GM21360 (cell line): ENCODE measurements at regions not wholly inside any gene's neighbourhood (a gene's known extent, or its start where the extent isn't known, plus 50 kb on each side); places are given as distances from the start of the nearest gene placed in this dataset.

Source experiments
- ATAC-seq: cut with Tn5 transposase; IDR thresholded peaks from one replicate; pipeline ENCODE4 v1.9.1; 2021; ENCODE audit warnings: mild to moderate bottlenecking, moderate library complexity; ENCODE audit not compliant: unreplicated experiment

DNA sequence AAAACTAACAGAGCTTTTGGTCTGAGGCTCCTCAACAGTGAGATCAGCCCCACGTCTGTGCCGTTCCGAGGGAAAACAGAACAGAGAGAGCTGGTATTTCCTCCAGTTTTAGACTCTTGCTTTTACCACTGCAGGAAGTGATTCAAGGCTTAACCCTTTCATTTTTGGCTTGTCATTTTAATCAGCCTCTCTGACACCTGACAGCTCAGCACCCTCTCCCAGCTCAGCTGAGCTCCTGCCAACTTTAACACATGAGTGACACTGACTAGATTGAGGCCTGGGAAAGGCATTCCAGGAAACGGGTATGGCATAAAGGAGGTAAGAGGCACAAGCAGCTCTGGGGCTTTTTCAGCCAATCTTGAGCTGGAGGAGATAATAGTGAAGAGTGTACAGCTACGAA is 239.4 kb upstream of the SKOR2 start:
- no peak for ATAC-seq

DNA sequence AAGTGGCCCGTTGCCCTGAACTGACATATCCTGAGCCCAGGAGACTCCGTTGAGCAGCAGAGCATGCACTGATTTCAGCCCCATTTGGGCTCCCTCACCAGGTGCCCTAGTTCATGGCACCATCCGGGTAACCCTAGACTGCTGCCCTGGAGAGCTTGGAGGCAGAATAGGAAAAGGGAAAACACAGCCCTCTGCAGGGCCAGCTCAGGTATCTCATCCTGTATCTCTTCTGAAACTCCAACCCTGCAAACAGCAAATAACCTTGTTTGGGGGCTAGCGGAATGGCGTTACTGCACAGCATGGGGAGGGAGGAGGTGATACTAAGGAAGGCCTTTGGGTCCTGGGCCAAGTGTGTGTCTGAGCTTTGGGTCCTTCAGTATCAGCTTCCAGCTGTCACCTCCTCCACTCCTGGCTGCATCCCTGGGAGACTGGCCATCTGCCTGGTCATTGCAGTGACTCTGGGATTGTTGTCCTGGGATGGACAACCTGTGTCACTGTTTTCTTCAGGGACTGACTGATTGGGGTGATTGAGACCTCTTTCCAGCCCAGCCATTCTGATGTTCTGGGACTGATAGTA is 233.8 kb upstream of the SKOR2 start:
- no peak for ATAC-seq

DNA sequence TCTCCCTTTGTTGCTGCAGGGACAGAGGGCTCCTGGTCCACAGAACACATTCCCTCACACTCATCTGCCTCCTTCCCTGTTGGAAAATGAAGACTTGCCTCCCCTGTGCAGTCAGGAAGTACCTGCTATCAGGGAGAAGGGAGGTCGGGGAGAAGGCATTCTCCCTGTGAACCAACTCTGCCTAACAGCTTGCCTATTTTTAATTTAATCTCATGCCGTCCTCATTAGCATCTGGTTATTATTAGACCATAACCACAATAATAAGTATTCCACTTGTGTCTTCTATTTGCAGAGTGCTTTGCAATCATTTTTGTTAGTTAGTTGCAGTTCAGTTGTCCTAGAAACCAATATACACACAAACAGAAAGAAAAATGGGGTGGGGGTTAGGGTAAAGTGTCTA is 232.6 kb upstream of the SKOR2 start:
- ATAC-seq, result no peak

DNA sequence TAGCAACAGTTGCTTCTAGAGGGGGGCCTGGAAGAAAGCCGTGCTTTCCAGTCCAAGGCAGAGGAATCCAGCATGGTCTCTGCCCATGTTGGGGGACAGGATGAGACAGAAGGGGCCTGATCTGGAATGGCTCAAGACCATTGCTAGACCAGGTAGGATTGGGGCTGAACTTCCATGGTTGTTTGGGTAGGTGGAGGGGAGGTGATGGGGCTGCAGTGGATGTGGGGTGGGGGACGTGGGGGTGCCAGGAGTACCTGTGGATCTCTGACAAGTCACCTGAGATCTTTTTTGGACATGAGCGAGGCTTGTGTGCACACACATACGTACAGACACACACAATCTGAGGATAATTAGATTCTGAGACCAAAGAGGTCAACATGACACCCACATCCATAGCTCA is 228.7 kb upstream of the SKOR2 start:
- no peak for ATAC-seq

DNA sequence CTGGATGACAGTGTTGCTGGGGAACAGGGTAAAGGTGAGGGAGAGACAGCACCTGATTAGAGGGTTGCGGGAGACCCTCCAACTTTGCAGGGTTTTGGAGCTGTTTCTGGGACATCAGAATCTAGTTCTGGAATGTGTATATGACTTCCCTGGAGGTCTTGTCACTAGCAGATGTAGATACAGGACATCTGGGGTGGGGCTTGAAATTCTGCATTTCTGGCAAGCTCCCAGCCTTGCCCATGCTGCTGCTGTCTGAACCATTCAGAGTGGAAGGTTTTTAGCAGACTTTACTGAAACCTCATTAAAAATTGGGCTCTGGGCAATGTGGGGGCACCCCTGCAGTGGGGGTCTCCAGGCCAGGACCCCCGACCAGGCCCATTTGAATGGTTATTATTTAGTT is 220.3 kb upstream of the SKOR2 start:
- no peak for ATAC-seq

DNA sequence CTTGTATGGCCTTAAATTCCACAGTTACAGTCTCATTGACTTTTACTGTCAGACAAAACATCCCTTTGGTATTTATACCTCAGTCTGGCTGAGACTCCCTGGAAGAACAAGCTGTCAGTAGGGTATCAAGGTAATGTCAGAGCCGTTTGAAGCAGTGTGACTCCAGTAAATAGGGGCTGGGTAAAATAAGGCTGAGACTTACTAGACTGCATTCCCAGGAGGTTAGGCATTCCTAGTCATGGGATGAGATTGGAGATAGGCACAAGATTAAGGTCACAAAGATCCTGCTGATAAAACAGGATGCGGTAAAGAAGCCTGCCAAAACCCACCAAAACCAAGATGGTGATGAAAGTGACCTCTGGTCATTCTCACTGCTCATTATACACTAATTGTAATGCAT is 219.5 kb upstream of the SKOR2 start:
- ATAC-seq, result no peak

DNA sequence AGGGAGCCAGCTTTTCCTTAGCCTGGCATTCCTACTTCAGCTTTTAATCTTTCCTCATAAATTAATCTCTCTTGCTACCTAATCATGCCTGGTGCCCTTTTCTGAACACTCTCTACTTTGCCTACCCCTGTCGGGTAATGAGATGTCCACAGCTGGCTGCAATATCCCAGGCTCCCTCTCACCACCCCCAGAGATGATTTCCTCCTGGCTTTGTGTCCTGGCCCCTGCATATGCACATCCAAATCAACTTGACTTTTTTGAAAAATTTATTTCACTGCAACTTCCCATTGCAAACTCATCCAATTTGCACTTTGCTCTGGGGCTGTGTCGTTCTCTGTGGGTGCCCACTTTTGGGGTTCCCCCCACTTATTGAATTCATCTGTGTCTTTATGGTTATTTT is 218.1 kb upstream of the SKOR2 start:
- no peak for ATAC-seq

DNA sequence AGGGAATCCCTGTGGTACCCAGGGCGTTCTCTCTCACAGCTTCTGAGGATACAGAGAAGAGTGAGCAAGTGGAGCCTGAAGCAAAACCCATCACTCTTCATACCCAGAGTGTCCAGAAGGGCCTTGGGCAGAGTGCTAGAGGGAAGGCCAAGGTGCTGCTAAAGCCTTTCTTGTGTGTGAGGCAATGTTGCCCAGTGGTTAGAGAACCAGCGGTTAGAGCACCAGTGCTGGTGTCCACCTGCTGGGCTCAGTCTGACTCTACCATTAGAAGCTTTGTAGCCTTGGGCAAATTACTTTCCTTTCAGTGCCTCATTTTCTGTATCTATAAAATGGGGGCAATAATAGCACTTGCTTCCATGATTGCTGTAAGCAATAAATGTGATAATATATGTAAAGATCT is 210.5 kb upstream of the SKOR2 start:
- ATAC-seq, result no peak

DNA sequence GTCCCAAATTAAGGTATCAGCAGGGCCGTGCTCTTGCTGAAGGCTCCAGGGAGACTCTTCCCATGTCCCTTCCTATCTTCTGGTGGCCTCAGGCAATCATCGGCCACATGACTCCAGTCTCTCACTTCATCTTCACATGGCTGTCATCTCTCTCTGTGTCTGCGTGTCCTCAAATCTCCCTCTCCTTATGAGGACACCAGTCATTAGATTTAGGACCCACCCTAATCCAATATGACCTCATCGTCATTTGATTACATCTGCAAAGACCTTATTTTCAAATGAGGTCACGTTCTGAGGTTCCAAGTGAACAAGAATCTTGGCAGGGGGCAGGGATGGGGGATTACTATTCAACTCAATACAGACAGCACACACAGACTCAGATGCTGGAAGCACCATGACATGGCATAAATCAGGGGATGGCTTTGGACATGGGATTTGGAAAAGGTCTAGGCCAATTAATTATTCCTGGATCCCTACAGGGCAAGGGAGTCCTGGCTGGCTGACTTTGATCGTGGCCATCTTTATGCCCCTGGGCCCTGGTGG is 210.0 kb upstream of the SKOR2 start:
- ATAC-seq, result no peak

DNA sequence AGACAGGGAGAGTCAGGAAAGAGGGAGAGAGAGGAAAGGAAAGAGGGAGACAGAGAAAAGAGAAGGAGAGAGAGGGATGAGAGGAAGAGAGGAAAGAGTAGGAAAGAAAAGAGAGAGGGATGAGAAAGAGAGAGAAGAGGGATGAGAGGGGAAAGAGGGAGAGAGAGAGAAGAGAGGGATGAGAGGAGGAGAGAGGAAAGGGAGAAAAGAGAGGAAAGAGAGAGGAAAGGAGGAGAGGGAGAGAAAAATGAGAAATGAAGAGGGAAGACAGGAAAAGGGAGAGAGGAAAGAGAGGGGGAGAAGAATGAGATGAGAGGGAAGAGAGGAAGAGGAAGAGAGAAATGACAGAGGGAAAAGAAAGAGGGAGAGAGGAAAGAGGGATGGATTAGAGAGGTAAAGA is 207.0 kb upstream of the SKOR2 start:
- no peak for ATAC-seq

DNA sequence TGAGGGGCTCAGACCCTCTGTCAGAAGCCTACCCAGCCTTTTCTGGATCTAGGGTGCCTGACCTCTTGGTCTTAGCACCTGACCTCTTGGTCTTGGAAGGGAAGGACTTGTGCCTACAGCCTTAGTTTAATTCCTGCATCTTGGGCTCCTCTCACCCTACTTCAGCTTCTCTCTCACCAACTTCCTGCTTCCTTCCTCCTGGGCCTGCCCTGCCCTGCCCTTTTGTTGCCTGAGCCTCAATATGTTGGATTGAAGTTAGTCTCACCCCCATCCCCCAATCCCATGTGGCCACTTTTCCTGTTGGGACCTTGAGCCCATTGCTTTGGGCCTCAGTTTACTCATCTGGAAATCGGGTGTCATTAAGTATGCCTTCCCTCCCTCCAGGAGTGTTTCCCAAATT is 206.2 kb upstream of the SKOR2 start:
- no peak for ATAC-seq

DNA sequence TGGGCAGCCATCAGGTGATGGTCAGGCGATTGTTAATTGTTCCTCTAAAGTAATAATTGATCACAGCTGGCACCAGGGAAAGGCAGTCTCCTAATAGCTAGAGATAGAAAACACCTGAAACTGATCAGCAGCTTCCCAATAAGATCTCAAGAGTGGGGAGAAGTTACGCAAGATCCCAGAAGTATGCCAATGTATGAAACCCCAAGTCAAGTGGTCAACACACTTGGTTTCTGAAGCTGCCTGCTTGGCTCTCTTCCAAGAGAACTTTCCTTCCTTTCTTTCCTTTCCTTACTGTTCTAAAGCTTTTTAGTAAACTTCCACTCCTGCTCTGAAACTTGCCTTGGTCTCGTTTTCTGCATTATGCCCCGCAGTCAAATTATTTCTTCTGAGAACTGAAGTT is 201.6 kb upstream of the SKOR2 start:
- no peak for ATAC-seq

DNA sequence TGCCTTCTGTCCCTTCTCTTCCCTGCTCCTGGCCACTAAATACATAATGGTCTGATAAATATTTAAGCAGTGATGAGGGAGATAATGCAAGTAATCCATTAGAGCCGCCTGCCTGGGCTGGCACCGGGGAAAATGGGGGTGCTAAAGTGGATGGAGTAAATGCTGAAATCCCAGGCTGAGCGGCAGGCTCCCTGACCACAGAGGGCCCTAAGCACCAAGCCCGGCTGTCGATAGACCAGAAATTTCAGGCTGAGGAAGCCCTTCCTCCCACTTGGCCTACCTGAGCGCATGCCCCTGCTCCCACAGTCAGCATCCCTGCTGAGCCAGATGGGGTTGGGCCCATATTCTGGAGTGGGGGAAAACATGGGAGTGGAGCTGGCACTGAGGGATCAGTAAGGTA is 197.5 kb upstream of the SKOR2 start:
- ATAC-seq, result no peak

DNA sequence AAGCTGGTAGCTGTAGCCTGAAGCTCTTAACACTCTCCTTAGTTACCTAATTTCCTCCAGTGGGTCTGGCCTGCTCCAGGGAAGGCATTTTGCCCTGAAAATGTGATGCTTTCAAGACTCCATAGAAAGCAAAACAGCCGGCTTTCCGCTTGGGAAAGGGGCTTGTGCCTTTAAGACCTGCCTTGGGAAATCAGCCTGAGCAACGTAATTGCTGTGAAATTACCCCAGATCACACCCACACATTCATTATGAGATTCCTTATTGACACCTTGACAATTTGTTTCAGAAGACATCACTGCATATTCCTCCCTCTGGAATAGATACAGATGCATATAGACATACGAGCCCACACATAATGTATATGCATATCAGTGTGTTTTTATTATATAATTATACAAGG is 190.5 kb upstream of the SKOR2 start:
- no peak for ATAC-seq

DNA sequence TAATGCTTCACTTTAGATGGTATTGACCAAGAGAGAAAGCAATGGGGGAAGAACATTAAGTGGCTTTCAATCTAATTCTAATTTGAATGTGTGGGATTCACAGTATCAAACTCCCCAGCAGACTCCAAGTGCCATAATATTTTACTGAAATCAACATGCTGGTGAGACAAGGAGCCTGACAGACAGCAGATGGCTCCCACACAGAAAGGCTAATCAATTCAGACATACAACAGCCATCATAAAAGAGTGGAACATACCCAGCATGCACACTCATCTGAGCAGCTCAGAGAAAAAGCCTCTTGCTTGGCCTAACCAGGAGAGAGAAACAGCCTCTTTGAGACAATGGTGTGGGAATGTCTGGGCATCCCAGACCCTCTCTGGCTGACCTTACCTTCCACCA is 186.5 kb upstream of the SKOR2 start:
- no peak for ATAC-seq

DNA sequence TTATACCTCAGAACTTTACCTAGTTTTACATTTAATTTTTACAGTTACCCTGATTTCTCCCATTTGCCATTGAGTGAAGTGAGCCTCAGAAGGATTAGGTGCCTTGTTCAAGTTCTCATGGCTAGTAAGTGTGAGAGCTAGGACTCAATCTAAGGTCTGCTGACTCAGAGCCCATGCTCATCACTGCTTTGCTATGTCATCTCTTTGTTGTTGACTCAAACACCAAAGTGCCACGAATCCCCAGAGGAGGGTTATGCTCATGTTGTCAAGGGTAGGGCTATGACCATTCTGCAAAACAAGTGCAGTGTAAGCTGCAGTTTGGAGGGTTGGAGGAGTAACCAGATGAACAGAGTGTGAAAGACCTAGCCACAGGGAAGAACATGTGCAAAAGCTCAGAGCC is 185.4 kb upstream of the SKOR2 start:
- no peak for ATAC-seq

DNA sequence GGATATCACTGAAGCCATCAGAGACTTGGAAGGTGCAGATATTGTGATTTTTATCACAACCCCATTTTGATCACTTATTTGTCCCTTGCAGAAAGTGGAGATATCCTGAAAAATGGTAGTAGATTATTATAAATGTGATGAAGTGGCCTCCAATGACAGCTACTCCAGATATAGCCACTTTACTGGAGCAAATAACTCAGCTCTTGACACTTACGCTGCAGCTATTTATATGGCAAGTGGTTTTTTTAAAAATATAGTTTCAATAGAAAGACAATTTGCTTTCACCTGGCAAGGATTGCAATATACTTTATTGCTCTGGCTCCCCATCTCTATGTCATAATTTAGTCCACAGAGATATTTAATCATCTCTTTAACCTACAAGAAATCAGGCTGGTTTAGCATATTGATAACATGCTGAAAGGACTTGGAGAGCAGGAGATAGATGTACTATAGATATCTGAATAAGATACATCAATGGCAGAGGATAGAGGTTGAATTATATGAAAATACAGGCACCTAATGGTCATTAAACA is 182.8 kb upstream of the SKOR2 start:
- ATAC-seq, result no peak

DNA sequence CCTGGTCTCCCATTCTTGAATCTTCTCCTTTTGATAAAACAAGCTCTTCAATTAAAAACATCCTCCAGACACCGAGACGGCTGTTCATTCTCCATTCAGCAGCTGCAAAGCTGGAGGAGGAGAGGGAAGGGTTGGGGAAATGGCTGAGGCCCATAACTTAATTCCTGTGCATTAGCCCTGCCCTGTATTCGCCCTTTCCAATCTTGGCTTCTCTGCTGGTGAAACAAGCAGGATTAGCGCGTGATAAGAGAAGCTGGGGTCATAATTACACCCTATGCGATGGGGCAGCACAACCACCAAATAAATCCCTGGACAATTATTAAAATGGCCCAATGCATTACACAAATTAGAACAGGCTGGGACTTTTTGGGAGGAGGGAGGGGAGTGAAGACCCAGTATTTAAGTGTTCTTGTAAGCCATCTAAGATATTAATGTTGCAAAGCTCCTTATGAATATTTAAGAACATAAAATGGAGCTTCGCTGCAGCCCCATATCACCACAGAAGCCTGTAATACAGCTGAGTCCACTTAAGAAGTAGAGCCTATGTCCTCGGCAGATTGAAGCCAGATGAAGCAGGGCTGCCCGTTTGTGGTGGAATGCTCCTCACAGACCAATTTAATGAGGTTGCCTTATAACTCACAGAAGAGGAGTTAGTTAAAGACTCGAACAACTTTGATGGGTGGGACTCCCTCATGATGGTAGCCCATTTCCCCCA is 176.6 kb upstream of the SKOR2 start:
- ATAC-seq, result no peak

DNA sequence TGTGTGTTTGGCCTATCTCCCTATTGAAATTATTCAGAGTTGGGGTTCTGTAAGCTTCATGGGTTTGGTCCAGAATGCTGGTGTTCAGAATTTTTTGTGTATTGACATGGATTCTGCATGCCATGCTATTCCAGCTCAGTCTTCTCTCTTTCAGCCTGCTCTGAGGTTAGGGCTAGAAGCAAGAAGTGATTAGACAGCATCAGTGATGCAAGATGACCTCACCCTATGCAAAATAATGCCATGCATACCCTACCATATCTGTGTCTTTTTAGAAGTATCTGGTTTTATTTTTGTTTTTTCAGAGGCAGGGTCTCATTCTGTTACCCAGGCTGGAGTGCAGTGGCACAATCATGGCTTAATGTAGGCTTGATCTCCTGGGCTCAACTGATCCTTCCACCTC is 175.6 kb upstream of the SKOR2 start:
- no peak for ATAC-seq

DNA sequence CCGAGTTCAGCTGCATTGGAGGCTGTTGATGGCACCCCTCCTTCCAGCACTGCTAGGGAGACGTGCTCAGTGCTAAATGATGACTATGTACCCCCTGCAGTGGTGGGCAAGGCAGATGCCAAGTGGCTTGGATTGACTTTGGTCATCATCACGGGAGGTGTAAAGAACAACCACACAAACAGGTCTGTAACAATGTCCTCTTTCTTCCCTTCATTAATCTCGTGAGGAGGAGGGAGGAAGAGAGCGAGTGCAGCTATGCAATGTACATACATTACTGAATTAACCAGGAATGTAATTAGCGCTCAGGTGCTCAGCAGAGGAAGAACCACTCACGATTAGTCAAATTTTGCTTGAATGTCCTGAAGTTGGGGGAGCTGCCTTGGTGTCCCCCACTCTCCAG is 173.9 kb upstream of the SKOR2 start:
- ATAC-seq, result no peak

DNA sequence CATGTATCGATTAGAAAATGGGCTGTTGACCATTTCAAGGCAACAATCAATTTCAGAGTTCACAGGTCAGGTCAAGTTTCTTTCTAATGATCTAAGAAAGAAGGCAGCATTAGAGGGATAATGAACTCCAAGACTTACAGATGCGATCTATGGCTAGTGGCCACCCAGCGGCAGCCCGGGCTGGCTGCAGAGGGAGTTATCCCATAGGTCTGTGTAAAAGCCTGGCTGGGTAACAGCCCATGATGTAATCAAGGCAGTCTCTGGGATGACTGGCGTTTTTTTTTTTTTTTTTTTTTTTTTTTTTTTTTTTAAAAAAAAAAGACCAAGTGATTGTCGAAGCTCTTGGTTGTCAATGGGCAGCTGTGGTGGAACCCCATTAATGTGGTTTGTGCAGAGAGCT is 171.1 kb upstream of the SKOR2 start:
- no peak for ATAC-seq

DNA sequence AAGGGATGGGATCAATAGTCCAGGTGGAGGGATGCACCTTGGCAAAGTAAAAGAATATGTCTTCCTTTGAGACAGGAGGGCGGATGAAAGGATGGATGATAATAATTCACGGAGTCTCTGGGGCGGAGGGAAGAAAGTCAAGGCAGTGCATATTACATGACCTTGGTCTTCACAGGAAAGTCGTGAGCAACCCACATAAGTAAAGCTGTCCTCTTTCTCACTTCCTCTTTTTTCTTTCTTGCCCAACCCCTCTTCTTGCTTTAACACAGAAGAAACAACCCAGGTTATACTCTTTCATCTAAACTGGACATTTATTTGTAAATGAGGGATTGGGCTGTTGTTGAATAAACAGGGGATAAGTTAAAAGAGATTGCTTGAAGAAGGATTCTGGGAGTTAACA is 168.7 kb upstream of the SKOR2 start:
- peak; percentile 46 for ATAC-seq

DNA sequence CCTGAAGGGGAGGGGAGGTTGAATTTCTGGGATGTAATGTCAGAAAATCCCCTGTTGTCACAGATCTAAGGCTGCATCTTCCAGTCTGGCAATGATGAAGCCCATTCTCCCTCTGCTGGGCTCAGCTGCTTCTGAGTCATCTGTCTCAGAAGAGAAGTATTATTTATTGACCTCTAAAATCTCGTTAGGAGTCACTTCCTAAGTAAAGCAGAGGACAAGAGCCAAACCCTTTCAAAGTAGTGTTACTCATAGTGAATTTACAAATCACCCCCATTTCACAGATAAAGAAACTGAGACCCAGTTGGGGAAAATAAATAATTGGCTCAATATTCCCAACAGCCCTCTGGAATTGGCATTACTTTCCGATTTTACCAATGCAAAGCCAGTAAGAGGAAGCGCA is 167.3 kb upstream of the SKOR2 start:
- ATAC-seq, result no peak
